ENCODE measurements at regions not wholly inside any gene's neighbourhood (a gene's known extent, or its start where the extent isn't known, plus 50 kb on each side); places are given as distances from the start of the nearest gene placed in this dataset.

DNA sequence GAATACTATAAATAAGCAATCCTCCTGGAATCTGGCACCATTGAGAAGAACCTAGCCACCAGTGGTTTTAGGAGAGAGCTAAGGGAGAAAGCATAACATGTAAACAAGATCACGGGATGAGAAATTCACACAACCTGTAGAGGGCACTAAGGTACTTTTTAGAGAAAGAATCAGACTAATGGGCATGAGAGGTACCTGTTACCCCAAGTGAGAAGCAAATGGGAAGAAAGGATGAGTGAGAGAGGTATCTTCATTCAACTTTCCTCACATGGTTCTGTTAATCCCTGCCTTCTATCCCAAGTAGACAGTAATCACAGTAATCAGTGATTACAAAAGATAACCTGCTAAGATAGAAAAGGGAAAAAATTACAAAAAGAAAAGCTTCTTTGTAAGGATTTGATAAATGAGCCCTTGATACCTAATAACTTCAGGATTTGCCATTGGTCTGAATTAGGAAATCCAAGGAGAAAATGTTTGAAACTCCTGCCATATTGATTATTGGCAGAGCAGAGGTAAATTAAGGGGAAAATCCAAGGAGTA, 251.1 kb upstream of the ADGRL2 start:
- DNase-seq = no peak
- no peak overlapping the region for H3K27ac ChIP-seq (ENCODE audit: low read depth, low read length)
- no peak overlapping the region for H3K4me3 Mint-ChIP-seq
- peaks cover 5% of the 10 kb centered on the region for H3K4me1 ChIP-seq (ENCODE audit: control insufficient read depth, insufficient read depth, low read length)
- no peaks in the 10 kb centered on the region for H3K36me3 Mint-ChIP-seq (ENCODE audit: low read depth)
- H3K9me3 Mint-ChIP-seq = no peaks in the 10 kb centered on the region
- WGBS, 2 experiments (ENCODE audit: insufficient coverage in 1 of 2, insufficient read length in 1 of 2) = 26% methylated on average over 1 of the region's 1 CpG; no CpG with 5 or more reads in 1 of the 2 experiments
- H3K36me3 ChIP-seq (ENCODE audit: control insufficient read depth, insufficient read depth, low read length) = no peaks in the 10 kb centered on the region
- H3K4me1 Mint-ChIP-seq = peaks cover 58% of the 10 kb centered on the region
- H3K27ac Mint-ChIP-seq = no peak overlapping the region
- H3K27me3 ChIP-seq (ENCODE audit: control insufficient read depth, insufficient read depth, low read length, poor library complexity, severe bottlenecking) = no peaks in the 10 kb centered on the region
- no peaks in the 10 kb centered on the region for H3K9me3 ChIP-seq (ENCODE audit: control insufficient read depth, low read length)
- TF ChIP-seq, protein P1, sequence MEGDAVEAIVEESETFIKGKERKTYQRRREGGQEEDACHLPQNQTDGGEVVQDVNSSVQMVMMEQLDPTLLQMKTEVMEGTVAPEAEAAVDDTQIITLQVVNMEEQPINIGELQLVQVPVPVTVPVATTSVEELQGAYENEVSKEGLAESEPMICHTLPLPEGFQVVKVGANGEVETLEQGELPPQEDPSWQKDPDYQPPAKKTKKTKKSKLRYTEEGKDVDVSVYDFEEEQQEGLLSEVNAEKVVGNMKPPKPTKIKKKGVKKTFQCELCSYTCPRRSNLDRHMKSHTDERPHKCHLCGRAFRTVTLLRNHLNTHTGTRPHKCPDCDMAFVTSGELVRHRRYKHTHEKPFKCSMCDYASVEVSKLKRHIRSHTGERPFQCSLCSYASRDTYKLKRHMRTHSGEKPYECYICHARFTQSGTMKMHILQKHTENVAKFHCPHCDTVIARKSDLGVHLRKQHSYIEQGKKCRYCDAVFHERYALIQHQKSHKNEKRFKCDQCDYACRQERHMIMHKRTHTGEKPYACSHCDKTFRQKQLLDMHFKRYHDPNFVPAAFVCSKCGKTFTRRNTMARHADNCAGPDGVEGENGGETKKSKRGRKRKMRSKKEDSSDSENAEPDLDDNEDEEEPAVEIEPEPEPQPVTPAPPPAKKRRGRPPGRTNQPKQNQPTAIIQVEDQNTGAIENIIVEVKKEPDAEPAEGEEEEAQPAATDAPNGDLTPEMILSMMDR (conservative IDR thresholded peaks at IDR 0.05) = peak; percentile 81
- H3K27me3 Mint-ChIP-seq (ENCODE audit: insufficient read depth) = peaks cover 3% of the 10 kb centered on the region
- no peak overlapping the region for H3K4me3 ChIP-seq (ENCODE audit: low read length)
- no peak overlapping the region for H3K9ac ChIP-seq (ENCODE audit: extremely low read depth, low read length, poor library complexity, severe bottlenecking)

DNA sequence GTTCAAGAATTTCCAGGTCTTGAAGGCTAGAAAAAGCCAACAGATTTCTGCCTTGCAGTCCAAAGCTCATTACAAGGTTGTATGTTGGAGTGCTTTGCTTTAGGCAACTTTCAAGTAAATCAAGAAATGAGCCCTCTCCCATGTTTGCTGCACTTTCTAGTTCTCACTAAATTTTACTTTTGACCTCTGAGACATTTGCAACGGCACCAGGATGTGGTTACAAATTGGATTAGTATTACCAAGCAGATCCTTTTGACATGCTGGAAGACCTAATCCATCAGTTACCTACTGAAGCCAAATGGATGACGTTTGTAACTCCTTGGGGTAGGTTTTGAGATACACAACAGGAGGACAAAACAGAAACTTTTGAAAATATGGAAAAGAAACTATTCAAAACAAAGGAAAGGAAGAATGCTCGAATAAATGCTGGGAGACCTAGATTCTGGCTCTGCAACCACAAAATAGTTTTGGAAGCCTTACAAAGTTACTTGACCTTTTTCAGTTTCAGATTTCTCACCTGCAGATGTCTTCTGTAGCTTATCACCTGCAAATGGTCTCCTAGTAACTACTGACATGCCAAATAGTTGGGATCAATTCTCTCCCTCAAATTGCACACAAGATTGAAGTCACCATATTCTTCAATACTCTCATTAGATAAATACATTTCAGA, 251.7 kb upstream of the ADGRL2 start:
- Histone ChIP-seq H3K27me3 (ENCODE audit: control insufficient read depth, insufficient read depth, low read length, poor library complexity, severe bottlenecking) (no peaks in the 10 kb centered on the region), H3K9ac (ENCODE audit: extremely low read depth, low read length, poor library complexity, severe bottlenecking) (no peak overlapping the region), H3K36me3 (ENCODE audit: control insufficient read depth, insufficient read depth, low read length) (no peaks in the 10 kb centered on the region), H3K9me3 (ENCODE audit: control insufficient read depth, low read length) (no peaks in the 10 kb centered on the region), H3K4me3 (ENCODE audit: low read length) (no peak overlapping the region), H3K4me1 (ENCODE audit: control insufficient read depth, insufficient read depth, low read length) (peaks cover 5% of the 10 kb centered on the region), H3K27ac (ENCODE audit: low read depth, low read length) (no peak overlapping the region)
- Mint-ChIP-seq H3K27me3 (ENCODE audit: insufficient read depth) (peaks cover 3% of the 10 kb centered on the region), H3K4me3 (no peak overlapping the region), H3K4me1 (peaks cover 58% of the 10 kb centered on the region), H3K27ac (no peak overlapping the region), H3K36me3 (ENCODE audit: low read depth) (no peaks in the 10 kb centered on the region), H3K9me3 (no peaks in the 10 kb centered on the region)
- no peak for DNase-seq
- TF ChIP-seq, protein P1 (conservative IDR thresholded peaks at IDR 0.05) = no peak
- WGBS, 2 experiments (ENCODE audit: insufficient coverage in 1 of 2, insufficient read length in 1 of 2) = 73% methylated on average over 3 of the region's 3 CpGs; no CpG with 5 or more reads in 1 of the 2 experiments

DNA sequence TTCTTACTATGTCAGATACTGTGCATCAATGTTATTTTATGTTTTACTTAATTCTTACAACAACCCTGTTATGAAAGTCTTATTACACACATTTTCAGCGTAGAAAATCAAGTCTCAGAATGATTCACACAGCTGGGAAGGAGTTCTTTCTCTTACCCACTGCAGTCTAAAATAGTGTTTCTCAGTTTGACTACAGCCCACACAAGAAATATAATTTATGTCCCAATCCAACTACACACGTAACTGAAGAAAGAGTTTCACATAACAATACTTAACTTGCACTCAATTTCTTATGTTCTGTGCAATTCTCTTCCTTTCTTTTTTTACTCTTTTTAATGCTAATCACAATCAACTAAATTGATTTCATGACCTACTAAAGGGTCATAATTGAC, 252.8 kb upstream of the ADGRL2 start:
- Histone ChIP-seq H3K36me3 (ENCODE audit: control insufficient read depth, insufficient read depth, low read length) (no peaks in the 10 kb centered on the region), H3K27me3 (ENCODE audit: control insufficient read depth, insufficient read depth, low read length, poor library complexity, severe bottlenecking) (no peaks in the 10 kb centered on the region), H3K9ac (ENCODE audit: extremely low read depth, low read length, poor library complexity, severe bottlenecking) (no peak overlapping the region), H3K4me1 (ENCODE audit: control insufficient read depth, insufficient read depth, low read length) (peaks cover 5% of the 10 kb centered on the region), H3K27ac (ENCODE audit: low read depth, low read length) (peak overlapping the region; percentile 85), H3K4me3 (ENCODE audit: low read length) (no peak overlapping the region), H3K9me3 (ENCODE audit: control insufficient read depth, low read length) (no peaks in the 10 kb centered on the region)
- Mint-ChIP-seq H3K4me3 (no peak overlapping the region), H3K4me1 (peaks cover 54% of the 10 kb centered on the region), H3K27me3 (ENCODE audit: insufficient read depth) (peaks cover 3% of the 10 kb centered on the region), H3K9me3 (no peaks in the 10 kb centered on the region), H3K27ac (no peak overlapping the region), H3K36me3 (ENCODE audit: low read depth) (no peaks in the 10 kb centered on the region)
- 66 to 73% methylated on average over 2 of the region's 2 CpGs for WGBS, 2 experiments (ENCODE audit: insufficient coverage in 1 of 2, insufficient read length in 1 of 2)
- TF ChIP-seq, protein P1 (conservative IDR thresholded peaks at IDR 0.05) = no peak
- DNase-seq = no peak

Measured in endodermal cell (in vitro differentiated cells).